Pulmonary artery endothelial cell (primary cell): ENCODE measurements at regions not wholly inside any gene's neighbourhood (a gene's known extent, or its start where the extent isn't known, plus 50 kb on each side); places are given as distances from the start of the nearest gene placed in this dataset.

Experiments
- DNase-seq: peaks from one replicate; pipeline ENCODE4 v3.0.0-alpha.2; 2011; ENCODE audit warnings: low read depth, low spot score

DNA sequence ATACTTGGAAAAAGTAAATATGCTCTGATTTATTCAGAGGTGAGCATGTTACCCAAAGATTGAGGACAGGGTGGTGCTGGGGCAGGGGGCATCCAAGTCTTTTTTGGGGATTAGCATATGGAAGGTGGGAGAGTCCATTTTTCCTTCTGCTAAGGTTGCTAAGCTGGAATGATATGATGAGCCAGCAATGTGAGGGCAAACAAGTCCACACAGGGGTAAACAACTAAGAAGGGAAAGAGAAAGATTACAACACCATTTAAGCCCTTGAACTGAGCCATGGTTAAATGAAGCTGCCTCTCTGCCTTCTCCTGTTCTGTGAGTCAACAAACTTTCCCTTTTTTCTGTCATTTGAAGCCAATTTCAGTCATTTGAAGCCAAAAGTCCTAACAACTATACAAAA, 89.0 kb downstream of the RPL22L1 start:
- DNase-seq = no peak

DNA sequence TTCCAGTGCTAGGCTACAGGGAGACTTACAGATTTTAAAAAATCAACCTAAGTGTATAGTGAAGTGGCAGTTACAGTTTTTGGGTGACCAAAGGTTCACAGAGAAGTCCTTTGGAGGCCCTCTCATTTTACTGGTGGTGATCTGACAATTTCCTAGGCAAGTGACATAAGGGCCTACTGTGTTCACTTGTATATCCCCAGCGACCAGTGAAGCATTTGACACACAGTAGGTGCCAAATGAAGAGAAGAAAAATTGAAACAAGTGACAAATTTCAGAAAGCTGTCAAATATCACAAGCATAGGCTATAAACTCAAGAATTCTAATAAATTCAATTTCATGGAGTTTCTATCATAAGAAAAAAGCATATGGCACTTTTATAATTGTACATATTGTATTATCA, 89.5 kb downstream of the RPL22L1 start:
- DNase-seq = no peak

DNA sequence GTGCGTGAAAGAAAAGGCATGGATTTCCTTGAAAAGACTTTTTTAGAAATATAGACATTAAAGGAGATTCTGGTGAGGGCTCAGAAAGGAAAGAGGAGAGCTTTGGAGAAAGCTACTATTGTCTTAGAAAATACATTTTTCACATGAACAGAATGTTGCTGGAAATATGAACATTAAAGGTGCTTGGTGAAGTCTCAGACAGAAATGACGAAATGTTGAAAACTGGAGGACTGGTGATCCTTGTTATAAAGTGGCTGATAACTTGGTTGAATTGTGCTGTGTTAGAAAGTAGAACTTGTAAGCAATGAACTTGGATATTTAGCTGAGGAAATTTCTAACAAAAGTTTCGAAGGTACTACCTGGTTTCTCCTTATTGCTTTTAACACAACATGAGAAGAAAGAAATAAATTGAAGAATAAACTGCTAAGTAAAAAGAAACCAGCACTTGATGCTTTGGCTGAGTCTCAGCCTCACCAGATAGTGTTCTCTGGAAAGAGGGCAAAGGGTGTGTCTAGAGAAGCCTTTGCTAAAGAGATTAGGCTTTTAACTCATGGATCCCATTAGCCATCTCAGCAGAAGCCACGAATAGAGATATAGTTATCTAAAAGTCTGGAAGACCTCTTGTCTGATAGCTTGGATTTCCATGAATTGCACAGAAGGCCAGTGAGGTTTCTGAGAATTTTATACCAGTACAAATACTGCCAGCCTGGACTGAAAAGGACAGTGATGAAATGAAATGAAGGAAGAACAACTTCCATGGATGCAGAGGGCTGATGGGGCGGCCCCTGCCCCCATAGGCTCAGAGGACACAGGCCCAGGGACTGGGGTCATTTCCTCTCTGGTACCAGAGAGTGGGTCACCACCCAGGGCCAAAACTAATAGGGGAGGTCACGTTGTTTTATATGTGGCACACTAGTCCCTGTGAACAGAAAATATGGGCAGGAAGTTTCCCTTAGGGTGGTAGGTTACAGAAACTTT, 91.5 kb downstream of the RPL22L1 start:
- no peak for DNase-seq

GRCh38 chr3:170777564-170777926, 92.5 kb downstream of the RPL22L1 start:
- no peak for DNase-seq

DNA sequence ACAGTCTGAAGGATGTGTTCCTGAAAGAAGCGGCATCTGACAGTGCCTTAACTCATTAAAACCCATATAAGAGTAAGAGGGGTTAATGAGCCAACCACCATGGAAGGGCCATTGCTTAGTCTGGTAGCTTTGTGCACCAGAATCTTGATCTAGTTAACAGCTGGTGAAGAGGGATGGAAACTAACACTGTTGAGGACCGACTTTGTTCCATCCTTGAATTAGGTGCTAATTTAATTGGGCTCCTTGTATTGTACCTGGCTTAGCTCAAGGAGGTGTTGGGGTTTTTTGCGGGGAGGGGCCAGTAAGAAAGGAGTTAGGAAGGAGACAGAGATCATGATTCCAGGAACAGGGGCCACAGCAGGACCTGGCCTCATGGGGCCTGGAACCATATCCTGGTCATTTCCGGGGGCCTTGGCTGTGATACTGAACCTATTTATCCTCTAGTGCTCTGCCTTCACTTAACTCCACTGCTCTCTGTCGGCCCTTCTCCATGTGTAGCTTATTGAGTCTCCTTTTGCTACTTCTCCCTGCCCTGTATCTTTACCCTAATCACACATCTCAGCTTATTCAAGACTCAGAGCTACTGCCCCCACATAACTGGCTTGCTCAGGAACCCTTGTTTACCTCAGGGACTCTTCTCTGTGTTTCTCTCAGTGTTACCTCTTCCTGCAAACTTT, 93.0 kb downstream of the RPL22L1 start:
- no peak for DNase-seq

GRCh38 chr3:170773682-170774425, 96.1 kb downstream of the RPL22L1 start:
- no peak for DNase-seq

- no peak for DNase-seq
Observed at GRCh38 chr3:170772175-170772574, 97.8 kb downstream of the RPL22L1 start.

- DNase-seq = no peak
Observed at GRCh38 chr3:170768334-170768801, 101.6 kb downstream of the RPL22L1 start.

DNA sequence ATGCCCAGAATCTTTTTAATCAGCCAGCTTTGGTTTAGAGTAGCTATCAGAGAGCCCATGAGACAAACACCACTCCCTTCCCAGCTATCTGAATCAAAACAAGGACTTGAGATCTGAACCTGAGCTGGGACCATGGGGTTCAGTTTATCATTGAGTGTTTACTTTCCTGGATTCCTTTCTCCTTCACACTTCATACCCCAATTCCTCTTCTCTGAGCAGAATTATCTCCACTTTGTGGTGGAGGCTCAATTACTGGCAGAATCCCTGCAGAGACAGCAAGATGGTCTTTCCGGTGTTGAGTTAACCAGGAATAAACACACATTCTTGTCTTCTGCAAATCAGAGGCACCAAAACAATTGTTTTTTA, 102.4 kb downstream of the RPL22L1 start:
- DNase-seq = no peak

DNA sequence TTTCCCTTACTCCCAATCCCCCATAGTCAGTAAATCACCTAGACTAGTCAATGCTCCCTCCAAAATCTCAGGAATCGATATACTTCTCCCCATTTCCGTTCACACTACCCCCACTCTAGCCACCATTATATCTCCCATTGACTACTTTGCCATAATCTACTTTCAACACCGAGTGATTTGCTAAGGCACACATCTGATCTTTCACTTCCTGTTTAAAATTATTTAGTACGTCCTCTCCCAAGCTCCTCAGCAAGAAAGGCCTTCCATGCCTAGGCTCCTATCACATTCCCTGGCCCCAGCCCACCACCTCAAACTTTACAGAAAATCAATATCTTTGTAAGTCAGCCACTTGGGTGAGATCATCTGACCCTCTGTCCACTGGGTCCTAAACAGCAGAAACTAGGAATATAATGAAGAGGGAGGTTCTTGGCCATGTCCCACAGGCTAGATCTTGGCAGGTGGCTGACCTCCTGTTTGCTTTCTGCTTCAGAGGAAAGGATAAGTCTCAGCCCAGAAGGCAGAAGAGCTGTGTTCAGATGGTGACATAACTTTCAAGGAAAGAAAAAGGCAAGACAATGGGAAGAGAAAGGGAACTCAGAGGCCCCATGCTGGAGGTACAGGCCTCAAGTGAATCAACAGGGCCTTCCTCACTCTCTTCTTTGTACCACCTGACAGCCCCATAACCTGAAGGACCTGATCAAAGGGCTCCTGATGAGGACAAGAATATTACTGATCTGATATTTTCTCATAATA, 103.0 kb downstream of the RPL22L1 start:
- no peak for DNase-seq

DNA sequence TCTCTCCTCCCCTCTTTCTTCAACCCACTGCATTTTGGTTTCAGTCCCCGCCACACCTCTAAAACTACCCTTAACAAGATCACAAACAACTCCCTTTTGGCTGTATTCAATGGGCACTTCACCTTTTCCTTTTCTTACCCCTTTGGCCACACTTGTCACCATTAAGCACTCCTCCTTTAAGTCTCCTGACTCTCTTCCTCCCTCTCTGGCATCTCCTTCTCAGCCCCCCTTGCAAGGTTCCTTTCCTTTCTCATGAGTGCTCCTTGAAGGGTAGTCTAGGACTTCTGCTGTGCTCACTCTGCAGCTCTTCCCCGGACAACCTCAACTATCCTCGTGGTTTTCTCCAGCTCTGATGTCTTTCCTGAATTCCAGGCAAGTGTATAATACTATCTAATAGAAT, 103.7 kb downstream of the RPL22L1 start:
- no peak for DNase-seq

DNA sequence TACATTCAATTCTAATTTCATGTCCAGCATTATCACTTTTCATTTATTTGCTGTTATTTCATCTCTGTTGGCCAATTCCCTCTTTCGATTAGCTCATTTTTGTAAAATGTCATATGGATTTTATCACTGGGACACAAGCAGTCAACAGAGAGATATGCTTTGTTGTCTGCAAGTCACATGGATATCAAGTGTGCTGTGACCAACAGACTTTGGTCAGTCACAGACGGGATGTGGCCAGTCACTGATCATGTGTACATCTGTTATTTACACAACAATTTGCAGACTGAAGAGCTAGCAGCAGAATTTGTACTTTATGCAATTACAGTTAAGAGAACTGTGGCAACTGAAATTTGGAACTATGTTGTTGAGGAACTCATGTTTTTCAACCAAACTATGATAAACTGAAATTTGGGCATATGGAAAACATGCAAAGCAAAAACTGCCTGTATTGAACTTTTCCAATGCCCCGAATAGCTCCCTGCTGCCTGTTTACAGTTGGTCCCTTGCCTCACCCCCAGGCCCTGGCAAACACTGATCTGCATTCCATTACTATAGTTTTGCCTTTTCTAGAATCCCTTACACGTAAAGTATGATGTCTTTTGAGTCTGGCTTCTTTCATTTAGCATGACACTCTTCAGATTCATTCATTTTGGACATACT, 104.4 kb downstream of the RPL22L1 start:
- no peak for DNase-seq

DNA sequence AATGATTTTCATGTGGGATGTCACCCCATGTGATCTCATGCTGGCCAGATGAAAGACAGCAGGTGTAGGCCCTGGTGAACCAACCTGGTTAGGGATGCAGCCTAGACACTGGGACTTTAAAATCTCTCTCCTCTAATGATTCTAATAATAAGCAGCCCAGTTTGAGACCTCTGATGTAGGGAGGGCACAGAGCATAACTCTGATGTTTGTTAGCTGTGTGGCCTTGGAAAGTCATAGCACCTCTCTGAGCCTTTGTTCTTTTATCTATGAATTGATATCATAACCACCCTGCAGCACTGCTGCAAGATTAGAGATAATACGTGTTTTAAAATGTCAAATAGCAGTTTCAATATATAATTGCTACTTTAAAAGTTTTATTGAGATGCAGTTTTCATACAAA, 106.0 kb downstream of the RPL22L1 start:
- no peak for DNase-seq

- no peak for DNase-seq
Observed at GRCh38 chr3:170762064-170762463, 107.9 kb downstream of the RPL22L1 start.

GRCh38 chr3:170761103-170761502, 108.9 kb downstream of the RPL22L1 start:
- no peak for DNase-seq

DNA sequence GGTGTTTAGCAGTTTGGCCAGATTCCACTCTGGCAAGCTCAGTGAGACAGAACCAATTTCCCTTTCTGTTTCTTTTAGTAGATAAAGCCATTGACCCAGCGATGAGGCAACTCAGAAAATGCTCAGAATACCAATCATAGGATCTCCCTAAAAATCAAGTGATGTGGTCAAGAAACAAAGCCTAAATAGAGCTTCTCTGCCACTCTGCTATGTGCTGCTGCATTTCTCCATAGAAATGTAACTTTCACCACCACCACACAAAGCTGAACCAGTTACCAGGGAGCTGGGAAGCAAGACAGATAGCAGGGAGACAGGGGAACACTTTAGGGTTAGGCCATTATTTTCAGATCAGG, 109.8 kb downstream of the RPL22L1 start:
- no peak for DNase-seq

GRCh38 chr3:170759511-170760173, 110.4 kb downstream of the RPL22L1 start:
- DNase-seq = peak; percentile 30

GRCh38 chr3:170757038-170757437, 113.0 kb downstream of the RPL22L1 start:
- DNase-seq = no peak

GRCh38 chr3:170754311-170754693, 115.7 kb downstream of the RPL22L1 start:
- DNase-seq = no peak
